K562 (cell line): ENCODE measurements at regions not wholly inside any gene's neighbourhood (a gene's known extent, or its start where the extent isn't known, plus 50 kb on each side); places are given as distances from the start of the nearest gene placed in this dataset.

Experiments used
- BACH1 ChIP-seq: fragments of 200-800 bp; sonication (Bioruptor generic); IDR thresholded peaks from 2 replicates; pipeline ENCODE4 v1.6.1; 2016; ENCODE audit warnings: missing genetic modification characterization, missing compliant biosample characterization
- FOXM1 ChIP-seq, 2 experiments: fragments of 450-650 bp in 1 of 2; sonication (generic) in 1 of 2; formaldehyde crosslinking in 1 of 2; IDR thresholded peaks; 2 replicates each; pipeline versions ENCODE4 v1.6.1 to v1.9.0; 2017 to 2022; ENCODE audit warnings: low read depth in 2 of 2, mild to moderate bottlenecking in 2 of 2, missing genetic modification reagents in 1 of 2, moderate library complexity in 1 of 2
- ZFP36 ChIP-seq: fragments of 150-350 bp; IDR thresholded peaks from 2 replicates; pipeline ENCODE4 v1.6.1; 2018; ENCODE audit warnings: low read length, low read depth; ENCODE audit not compliant: partially characterized antibody
- TF ChIP-seq, protein P1 (sequence below), 2 experiments: fragments of 450-650 bp; formaldehyde crosslinking in 1 of 2; IDR thresholded peaks; 2 replicates each; pipeline versions ENCODE4 v1.4.0 to v1.6.1; 2014 to 2020; ENCODE audit warnings: mild to moderate bottlenecking in 2 of 2, borderline replicate concordance in 1 of 2, low read depth in 1 of 2
- TF ChIP-seq, protein P2 (sequence below): fragments of 450-650 bp; IDR thresholded peaks from 2 replicates; pipeline ENCODE4 v1.6.1; 2016; ENCODE audit warnings: mild to moderate bottlenecking, moderate library complexity
- TF ChIP-seq, protein P3 (sequence below), 2 experiments: fragments of 450-650 bp in 1 of 2; sonication (generic) in 1 of 2; formaldehyde crosslinking; conservative IDR thresholded peaks; 2 replicates each; pipeline versions ENCODE4 v1.4.0 to v1.8.1; 2020 to 2022; ENCODE audit warnings: mild to moderate bottlenecking in 1 of 2, missing genetic modification reagents in 1 of 2

DNA sequence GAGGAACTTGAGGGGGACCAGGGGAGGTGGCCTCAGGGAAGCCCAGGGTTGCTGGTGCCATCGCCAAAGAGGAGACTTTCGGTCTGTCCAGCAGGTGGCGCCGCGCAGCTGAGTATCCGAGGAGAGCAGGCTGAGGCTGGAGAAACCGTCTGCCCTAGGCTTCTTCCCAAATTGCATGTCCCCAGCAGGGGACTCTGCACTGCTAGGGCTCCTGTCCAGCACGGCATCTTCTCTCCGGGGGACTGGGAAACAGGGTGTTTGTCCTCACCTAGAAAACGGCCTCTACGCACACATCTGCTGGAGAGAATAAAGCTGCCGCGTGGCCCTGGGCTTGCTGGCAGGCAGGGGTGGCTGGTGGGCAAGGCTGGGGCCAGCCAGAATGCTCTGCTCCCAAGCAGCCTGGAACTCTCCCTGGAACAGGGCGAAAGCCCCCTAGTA, 161.9 kb downstream of the SH2D4B start (continued):
- TF ChIP-seq, protein P1, sequence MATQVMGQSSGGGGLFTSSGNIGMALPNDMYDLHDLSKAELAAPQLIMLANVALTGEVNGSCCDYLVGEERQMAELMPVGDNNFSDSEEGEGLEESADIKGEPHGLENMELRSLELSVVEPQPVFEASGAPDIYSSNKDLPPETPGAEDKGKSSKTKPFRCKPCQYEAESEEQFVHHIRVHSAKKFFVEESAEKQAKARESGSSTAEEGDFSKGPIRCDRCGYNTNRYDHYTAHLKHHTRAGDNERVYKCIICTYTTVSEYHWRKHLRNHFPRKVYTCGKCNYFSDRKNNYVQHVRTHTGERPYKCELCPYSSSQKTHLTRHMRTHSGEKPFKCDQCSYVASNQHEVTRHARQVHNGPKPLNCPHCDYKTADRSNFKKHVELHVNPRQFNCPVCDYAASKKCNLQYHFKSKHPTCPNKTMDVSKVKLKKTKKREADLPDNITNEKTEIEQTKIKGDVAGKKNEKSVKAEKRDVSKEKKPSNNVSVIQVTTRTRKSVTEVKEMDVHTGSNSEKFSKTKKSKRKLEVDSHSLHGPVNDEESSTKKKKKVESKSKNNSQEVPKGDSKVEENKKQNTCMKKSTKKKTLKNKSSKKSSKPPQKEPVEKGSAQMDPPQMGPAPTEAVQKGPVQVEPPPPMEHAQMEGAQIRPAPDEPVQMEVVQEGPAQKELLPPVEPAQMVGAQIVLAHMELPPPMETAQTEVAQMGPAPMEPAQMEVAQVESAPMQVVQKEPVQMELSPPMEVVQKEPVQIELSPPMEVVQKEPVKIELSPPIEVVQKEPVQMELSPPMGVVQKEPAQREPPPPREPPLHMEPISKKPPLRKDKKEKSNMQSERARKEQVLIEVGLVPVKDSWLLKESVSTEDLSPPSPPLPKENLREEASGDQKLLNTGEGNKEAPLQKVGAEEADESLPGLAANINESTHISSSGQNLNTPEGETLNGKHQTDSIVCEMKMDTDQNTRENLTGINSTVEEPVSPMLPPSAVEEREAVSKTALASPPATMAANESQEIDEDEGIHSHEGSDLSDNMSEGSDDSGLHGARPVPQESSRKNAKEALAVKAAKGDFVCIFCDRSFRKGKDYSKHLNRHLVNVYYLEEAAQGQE (IDR thresholded peaks at IDR 0.05; ENCODE audit: borderline replicate concordance): peak; percentile 97
- TF ChIP-seq, protein P1 (CRISPR knock-in tag; IDR thresholded peaks at IDR 0.05; ENCODE audit: low read depth): no peak
- peak; percentile 18 for TF ChIP-seq ZFP36
- TF ChIP-seq, protein P2, sequence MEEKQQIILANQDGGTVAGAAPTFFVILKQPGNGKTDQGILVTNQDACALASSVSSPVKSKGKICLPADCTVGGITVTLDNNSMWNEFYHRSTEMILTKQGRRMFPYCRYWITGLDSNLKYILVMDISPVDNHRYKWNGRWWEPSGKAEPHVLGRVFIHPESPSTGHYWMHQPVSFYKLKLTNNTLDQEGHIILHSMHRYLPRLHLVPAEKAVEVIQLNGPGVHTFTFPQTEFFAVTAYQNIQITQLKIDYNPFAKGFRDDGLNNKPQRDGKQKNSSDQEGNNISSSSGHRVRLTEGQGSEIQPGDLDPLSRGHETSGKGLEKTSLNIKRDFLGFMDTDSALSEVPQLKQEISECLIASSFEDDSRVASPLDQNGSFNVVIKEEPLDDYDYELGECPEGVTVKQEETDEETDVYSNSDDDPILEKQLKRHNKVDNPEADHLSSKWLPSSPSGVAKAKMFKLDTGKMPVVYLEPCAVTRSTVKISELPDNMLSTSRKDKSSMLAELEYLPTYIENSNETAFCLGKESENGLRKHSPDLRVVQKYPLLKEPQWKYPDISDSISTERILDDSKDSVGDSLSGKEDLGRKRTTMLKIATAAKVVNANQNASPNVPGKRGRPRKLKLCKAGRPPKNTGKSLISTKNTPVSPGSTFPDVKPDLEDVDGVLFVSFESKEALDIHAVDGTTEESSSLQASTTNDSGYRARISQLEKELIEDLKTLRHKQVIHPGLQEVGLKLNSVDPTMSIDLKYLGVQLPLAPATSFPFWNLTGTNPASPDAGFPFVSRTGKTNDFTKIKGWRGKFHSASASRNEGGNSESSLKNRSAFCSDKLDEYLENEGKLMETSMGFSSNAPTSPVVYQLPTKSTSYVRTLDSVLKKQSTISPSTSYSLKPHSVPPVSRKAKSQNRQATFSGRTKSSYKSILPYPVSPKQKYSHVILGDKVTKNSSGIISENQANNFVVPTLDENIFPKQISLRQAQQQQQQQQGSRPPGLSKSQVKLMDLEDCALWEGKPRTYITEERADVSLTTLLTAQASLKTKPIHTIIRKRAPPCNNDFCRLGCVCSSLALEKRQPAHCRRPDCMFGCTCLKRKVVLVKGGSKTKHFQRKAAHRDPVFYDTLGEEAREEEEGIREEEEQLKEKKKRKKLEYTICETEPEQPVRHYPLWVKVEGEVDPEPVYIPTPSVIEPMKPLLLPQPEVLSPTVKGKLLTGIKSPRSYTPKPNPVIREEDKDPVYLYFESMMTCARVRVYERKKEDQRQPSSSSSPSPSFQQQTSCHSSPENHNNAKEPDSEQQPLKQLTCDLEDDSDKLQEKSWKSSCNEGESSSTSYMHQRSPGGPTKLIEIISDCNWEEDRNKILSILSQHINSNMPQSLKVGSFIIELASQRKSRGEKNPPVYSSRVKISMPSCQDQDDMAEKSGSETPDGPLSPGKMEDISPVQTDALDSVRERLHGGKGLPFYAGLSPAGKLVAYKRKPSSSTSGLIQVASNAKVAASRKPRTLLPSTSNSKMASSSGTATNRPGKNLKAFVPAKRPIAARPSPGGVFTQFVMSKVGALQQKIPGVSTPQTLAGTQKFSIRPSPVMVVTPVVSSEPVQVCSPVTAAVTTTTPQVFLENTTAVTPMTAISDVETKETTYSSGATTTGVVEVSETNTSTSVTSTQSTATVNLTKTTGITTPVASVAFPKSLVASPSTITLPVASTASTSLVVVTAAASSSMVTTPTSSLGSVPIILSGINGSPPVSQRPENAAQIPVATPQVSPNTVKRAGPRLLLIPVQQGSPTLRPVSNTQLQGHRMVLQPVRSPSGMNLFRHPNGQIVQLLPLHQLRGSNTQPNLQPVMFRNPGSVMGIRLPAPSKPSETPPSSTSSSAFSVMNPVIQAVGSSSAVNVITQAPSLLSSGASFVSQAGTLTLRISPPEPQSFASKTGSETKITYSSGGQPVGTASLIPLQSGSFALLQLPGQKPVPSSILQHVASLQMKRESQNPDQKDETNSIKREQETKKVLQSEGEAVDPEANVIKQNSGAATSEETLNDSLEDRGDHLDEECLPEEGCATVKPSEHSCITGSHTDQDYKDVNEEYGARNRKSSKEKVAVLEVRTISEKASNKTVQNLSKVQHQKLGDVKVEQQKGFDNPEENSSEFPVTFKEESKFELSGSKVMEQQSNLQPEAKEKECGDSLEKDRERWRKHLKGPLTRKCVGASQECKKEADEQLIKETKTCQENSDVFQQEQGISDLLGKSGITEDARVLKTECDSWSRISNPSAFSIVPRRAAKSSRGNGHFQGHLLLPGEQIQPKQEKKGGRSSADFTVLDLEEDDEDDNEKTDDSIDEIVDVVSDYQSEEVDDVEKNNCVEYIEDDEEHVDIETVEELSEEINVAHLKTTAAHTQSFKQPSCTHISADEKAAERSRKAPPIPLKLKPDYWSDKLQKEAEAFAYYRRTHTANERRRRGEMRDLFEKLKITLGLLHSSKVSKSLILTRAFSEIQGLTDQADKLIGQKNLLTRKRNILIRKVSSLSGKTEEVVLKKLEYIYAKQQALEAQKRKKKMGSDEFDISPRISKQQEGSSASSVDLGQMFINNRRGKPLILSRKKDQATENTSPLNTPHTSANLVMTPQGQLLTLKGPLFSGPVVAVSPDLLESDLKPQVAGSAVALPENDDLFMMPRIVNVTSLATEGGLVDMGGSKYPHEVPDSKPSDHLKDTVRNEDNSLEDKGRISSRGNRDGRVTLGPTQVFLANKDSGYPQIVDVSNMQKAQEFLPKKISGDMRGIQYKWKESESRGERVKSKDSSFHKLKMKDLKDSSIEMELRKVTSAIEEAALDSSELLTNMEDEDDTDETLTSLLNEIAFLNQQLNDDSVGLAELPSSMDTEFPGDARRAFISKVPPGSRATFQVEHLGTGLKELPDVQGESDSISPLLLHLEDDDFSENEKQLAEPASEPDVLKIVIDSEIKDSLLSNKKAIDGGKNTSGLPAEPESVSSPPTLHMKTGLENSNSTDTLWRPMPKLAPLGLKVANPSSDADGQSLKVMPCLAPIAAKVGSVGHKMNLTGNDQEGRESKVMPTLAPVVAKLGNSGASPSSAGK: no peak
- TF ChIP-seq, protein P3, sequence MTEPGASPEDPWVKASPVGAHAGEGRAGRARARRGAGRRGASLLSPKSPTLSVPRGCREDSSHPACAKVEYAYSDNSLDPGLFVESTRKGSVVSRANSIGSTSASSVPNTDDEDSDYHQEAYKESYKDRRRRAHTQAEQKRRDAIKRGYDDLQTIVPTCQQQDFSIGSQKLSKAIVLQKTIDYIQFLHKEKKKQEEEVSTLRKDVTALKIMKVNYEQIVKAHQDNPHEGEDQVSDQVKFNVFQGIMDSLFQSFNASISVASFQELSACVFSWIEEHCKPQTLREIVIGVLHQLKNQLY (CRISPR knock-in tag; conservative IDR thresholded peaks at IDR 0.05): no peak
- no peak for TF ChIP-seq FOXM1 (IDR thresholded peaks at IDR 0.05; ENCODE audit: low read depth)
- no peak for TF ChIP-seq FOXM1 (CRISPR knock-in tag; IDR thresholded peaks at IDR 0.05; ENCODE audit: low read depth)
- no peak for TF ChIP-seq BACH1 (tag)
